HG03457 (cell line): ENCODE measurements at regions not wholly inside any gene's neighbourhood (a gene's known extent, or its start where the extent isn't known, plus 50 kb on each side); places are given as distances from the start of the nearest gene placed in this dataset.

Source experiments
- ATAC-seq: cut with Tn5 transposase; IDR thresholded peaks from one replicate; pipeline ENCODE4 v1.9.1; 2021; ENCODE audit warnings: moderate number of reproducible peaks; ENCODE audit not compliant: unreplicated experiment

DNA sequence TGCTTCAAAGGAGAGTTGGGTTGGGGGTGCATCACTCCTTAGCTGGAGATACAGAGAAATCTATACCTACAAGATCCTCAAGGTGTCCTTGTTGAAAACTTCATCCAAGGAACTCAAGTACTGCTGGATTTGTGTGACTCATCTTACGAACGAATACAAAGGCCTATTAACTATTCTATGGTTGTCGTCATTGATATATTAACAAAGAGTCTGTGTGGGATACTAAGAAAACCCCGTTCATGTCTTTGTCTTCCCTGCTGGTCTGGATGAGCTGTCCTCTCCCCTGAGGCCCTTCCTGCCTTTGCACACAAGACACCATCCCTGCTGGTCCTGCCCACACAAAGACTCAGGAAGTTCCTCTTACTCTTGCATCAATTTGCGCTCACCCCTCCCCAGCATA lies 54.9 kb upstream of the IRF2 start:
- no peak for ATAC-seq

DNA sequence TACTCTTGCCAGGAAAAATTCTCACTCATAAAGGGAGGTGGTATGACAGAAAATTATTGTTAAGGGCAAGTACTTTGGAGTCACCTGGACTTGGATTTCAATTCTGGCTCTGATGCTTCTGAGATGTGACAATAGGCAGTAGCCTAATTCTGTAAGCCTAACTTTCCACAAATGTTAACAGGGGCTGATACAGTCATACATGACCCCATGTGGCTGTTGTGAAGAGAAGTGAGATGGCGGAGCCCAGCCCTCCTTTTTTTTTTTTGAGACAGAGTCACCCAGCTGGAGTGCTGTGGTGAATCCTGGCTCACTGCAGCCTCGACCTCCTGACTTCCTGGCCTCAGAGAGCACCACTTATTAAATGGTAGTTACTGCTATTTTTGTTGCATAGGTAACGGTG lies 54.4 kb upstream of the IRF2 start:
- ATAC-seq, result no peak

DNA sequence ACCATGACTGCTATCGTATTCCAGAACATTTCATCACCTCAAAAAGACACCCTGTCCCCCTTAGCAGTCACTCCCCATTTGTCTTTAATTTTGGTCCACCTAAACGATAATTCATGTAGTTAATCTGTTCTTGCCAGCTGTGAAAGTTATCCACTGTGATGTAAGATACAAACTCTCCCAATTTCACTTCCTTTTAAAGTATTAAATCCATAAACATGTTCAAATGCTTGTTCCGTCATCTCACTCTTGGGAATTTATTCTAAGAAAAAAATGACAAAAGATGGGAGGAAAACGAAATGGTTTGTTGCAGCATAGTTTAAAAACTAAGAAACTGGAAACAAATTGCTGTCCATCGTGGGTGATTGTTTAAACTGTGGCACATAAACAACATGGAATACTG lies 53.7 kb upstream of the IRF2 start:
- no peak for ATAC-seq

DNA sequence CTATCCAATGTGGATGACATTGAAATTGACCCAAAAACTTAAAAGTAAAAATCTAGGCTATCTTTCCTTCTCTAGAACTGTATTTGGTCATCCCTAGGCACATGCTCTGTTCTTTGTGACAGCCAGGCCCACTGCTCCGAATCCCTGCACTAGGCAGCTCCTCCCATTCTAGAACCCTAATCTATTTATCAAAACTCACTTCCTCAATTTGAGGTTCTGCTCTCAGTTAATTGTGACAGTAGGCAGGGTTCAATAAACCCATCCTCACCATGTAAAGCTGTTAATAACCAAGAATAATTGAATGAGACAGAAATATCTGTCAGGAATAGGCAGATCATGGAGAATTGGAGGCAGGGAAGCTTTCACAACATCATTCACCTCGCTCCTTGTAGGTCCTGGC lies 51.9 kb upstream of the IRF2 start:
- ATAC-seq, result no peak
